ENCODE measurements at regions not wholly inside any gene's neighbourhood (a gene's known extent, or its start where the extent isn't known, plus 50 kb on each side); places are given as distances from the start of the nearest gene placed in this dataset.

DNA sequence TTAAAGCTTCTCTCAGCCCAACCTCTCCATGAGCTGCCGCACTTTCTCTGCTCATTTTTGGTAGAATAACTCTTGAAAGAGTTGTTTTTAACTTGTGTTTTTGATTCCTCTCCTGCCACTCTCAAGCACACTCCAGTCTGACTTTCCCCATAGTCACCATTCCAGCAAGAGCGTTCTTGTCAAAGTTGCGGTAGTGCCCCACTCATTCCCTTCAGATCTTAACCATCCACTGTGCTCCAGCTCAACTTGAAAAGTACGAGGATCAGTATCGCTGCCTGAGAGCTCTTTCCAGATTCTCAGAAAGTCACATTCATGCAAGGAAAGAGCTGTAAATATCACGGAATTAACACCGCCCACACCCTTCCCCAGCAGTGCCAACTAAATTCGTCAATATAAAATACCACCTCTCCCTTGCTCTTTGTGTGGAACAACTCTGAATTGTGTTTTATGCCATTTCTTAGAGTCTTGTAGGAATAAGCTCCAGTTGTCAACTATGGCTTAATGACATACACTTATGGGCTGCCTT lies 59.7 kb upstream of the IL15 start:
- no peak for DNase-seq (ENCODE audit: low read depth in 3 of 3, low spot score in 1 of 3)

DNA sequence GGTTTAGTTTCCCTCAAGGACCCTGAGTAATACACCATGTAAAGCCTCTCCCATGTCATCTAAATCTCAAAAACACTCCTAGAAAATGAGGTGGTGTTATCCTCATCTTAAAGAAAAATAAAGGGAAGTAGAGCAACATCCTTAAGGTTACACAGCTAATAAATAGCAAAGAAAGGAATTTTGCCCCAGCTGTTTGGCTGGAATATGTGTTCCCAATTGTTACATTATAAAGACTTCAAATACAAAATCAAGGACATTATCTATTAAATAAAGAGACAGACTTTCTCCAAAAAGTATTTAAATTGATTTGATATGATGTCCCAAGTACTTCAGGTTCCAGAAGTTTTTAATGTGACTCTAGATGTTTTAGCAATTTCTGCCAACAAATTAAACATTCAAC lies 57.9 kb upstream of the IL15 start:
- no peak for DNase-seq (ENCODE audit: low read depth in 3 of 3, low spot score in 1 of 3)

DNA sequence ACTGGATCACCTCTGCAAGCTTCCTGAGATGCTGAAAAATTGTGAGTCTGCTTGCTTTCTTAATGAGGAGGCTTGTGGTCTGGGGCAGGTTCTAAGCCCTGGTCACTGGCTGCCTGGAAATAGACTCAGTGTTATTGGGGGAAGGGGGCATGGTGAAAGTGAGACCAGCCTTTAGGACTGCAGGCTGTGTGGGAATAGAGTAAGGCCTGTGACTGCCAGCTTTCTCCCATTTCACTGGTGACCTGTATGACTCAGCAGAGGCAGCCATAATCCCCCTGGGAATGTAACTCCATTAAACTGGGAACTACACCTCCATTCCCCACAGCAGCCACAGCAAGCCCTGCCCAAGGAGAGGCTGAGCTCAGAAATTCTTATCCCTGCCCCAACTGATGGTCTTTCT lies 55.9 kb upstream of the IL15 start:
- no peak for DNase-seq (ENCODE audit: low read depth in 3 of 3, low spot score in 1 of 3)

All from stimulated activated CD4-positive, alpha-beta T cell treated with anti-CD3 and anti-CD28 coated beads, TNF-alpha, amount 100 ng/mL, for 1 hour (primary cell).